HCT116 (cell line): ENCODE measurements at regions not wholly inside any gene's neighbourhood (a gene's known extent, or its start where the extent isn't known, plus 50 kb on each side); places are given as distances from the start of the nearest gene placed in this dataset.

Experiments
- ATAC-seq: fragments of 200-7000 bp; cut with Tn5 transposase; 2 replicates; pipeline ENCODE4 v1.9.1; 2020; ENCODE audit warnings: mild to moderate bottlenecking, moderate library complexity
- BruUV-seq: library from RNA; stranded (reverse); fragments of 400-500 nt; replicated peaks from 2 replicates; lab custom pipeline; 2021; lab: Mats Ljungman, UMichigan
- CTCF ChIA-PET: fragments of 300-600 bp; sonication (Branson Sonifier 250); formaldehyde crosslinking; loops from one replicate; lab custom pipeline; 2021; ENCODE audit warnings: antibody characterized with exemption; lab: Charles Lee
- POLR2A ChIA-PET: fragments of 300-600, 350-600 bp; sonication (Branson Sonifier 250); formaldehyde crosslinking; loops from one replicate; lab custom pipeline; 2021; ENCODE audit warnings: antibody characterized with exemption; lab: Charles Lee
- RAD21 ChIA-PET, 2 experiments: fragments of 300-600 bp; sonication (Branson Sonifier 250); formaldehyde crosslinking; loops; one replicate each; lab custom pipeline; 2023; ENCODE audit warnings: low total read pairs in 2 of 2; ENCODE audit not compliant: uncharacterized antibody in 2 of 2, unreplicated experiment in 2 of 2, low non-redundant PET in 1 of 2; lab: Charles Lee
- DNase-seq: peaks from one replicate; pipeline ENCODE4 v3.0.0-alpha.2; 2010; ENCODE audit warnings: low read depth, low spot score
- H2AFZ ChIP-seq: fragments of 200-600 bp; shearing (Covaris generic), sonication (generic); 2 replicates; pipeline ENCODE4 v1.6.1; 2017; ENCODE audit warnings: low read depth, mixed run types, mixed read lengths, antibody characterized with exemption, low read length; ENCODE audit not compliant: poor library complexity, severe bottlenecking
- H3K27ac ChIP-seq: 2 replicates; pipeline ENCODE4 v1.5.1; 2012; ENCODE audit warnings: low read depth, low read length
- H3K27me3 ChIP-seq: fragments of 200-600 bp; sonication (generic); 2 replicates; pipeline ENCODE4 v1.6.1; 2016; ENCODE audit warnings: mixed run types, low read length, mixed read lengths; ENCODE audit not compliant: insufficient read depth
- H3K36me3 ChIP-seq, 2 experiments: fragments of 200-500 bp in 1 of 2; fragments of 200-600 bp in 1 of 2; sonication (Bioruptor generic) in 1 of 2; sonication (generic) in 1 of 2; 2 replicates each; pipeline versions ENCODE4 v1.5.1 to v1.6.1; 2014 to 2016; ENCODE audit warnings: low read length in 2 of 2, inconsistent platforms in 1 of 2, mixed read lengths in 1 of 2, mixed run types in 1 of 2; ENCODE audit not compliant: insufficient read depth in 2 of 2, control insufficient read depth in 1 of 2
- H3K4me1 ChIP-seq, 2 experiments: fragments of 200-600 bp in 1 of 2; sonication (generic) in 1 of 2; 2 replicates each; pipeline versions ENCODE4 v1.5.1 to v1.6.1; 2012 to 2017; ENCODE audit warnings: low read length in 2 of 2, inconsistent platforms in 1 of 2, mild to moderate bottlenecking in 1 of 2, mixed read lengths in 1 of 2, mixed run types in 1 of 2, moderate library complexity in 1 of 2; ENCODE audit not compliant: insufficient read depth in 2 of 2, control insufficient read depth in 1 of 2
- H3K4me2 ChIP-seq: fragments of 200-600 bp; sonication (generic); 2 replicates; pipeline ENCODE4 v1.6.1; 2017; ENCODE audit warnings: mixed run types, low read length, mixed read lengths
- H3K4me3 ChIP-seq, 2 experiments: fragments of 200-600 bp in 1 of 2; sonication (generic) in 1 of 2; replicated peaks in 1 of 2; 2 replicates each; pipeline ENCODE4 v1.5.1; 2011 to 2016; ENCODE audit warnings: low read length in 2 of 2, control low read depth in 1 of 2, low read depth in 1 of 2, mild to moderate bottlenecking in 1 of 2, mixed read lengths in 1 of 2, mixed run types in 1 of 2
- H3K79me2 ChIP-seq: fragments of 200-600 bp; sonication (generic); 2 replicates; pipeline ENCODE4 v1.6.1; 2017; ENCODE audit warnings: mild to moderate bottlenecking, mixed run types, low read length, moderate library complexity, mixed read lengths; ENCODE audit not compliant: insufficient read depth
- H3K9ac ChIP-seq: fragments of 200-600 bp; sonication (generic); 2 replicates; pipeline ENCODE4 v1.6.1; 2016; ENCODE audit warnings: low read length, mixed read lengths
- H3K9me2 ChIP-seq: fragments of 200-600 bp; sonication (generic), shearing (Covaris generic); 2 replicates; pipeline ENCODE4 v1.6.1; 2017; ENCODE audit warnings: mixed run types, mild to moderate bottlenecking, moderate library complexity; ENCODE audit not compliant: insufficient read depth
- H3K9me3 ChIP-seq, 2 experiments: fragments of 200-500 bp in 1 of 2; fragments of 200-600 bp in 1 of 2; sonication (Bioruptor generic) in 1 of 2; sonication (generic) in 1 of 2; 2 replicates each; pipeline ENCODE4 v1.6.1; 2014 to 2017; ENCODE audit warnings: low read length in 2 of 2, mixed read lengths in 2 of 2, inconsistent platforms in 1 of 2, low read depth in 1 of 2, mild to moderate bottlenecking in 1 of 2, mixed run types in 1 of 2, moderate library complexity in 1 of 2; ENCODE audit not compliant: control insufficient read depth in 1 of 2, insufficient read depth in 1 of 2
- H4K20me1 ChIP-seq: fragments of 200-600 bp; sonication (generic), shearing (Covaris generic); 2 replicates; pipeline ENCODE4 v1.6.1; 2017; ENCODE audit warnings: mixed run types, mild to moderate bottlenecking, moderate library complexity; ENCODE audit not compliant: insufficient read depth
- CBX3 ChIP-seq: IDR thresholded peaks from 2 replicates; pipeline ENCODE4 v1.6.1; 2012; ENCODE audit warnings: low read depth
- EZH2 ChIP-seq: fragments of 200-600 bp; sonication (generic); IDR thresholded peaks from 2 replicates; pipeline ENCODE4 v1.6.1; 2017; ENCODE audit warnings: antibody characterized with exemption, mixed run types
- EZH2phosphoT487 ChIP-seq: fragments of 200-600 bp; IDR thresholded peaks from 2 replicates; pipeline ENCODE4 v1.6.1; 2018; ENCODE audit warnings: antibody characterized with exemption, borderline replicate concordance
- SIN3A ChIP-seq: IDR thresholded peaks from 2 replicates; pipeline ENCODE4 v1.6.1; 2012; ENCODE audit warnings: low read depth
- SRF ChIP-seq: IDR thresholded peaks from 2 replicates; pipeline ENCODE4 v1.6.1; 2012; ENCODE audit warnings: low read depth
- TCF7L2 ChIP-seq: IDR thresholded peaks from 2 replicates; pipeline ENCODE4 v1.7.0; 2011; ENCODE audit warnings: borderline replicate concordance, inconsistent platforms; ENCODE audit not compliant: insufficient read depth, insufficient read length; ENCODE audit errors: extremely low read depth
- YY1 ChIP-seq: IDR thresholded peaks from 2 replicates; pipeline ENCODE4 v1.6.1; 2011; ENCODE audit warnings: low read length, low read depth, moderate library complexity, mild to moderate bottlenecking; ENCODE audit not compliant: insufficient replicate concordance; ENCODE audit errors: extremely low read depth
- ZFX ChIP-seq: fragments of 450-650 bp; IDR thresholded peaks from 2 replicates; pipeline ENCODE4 v1.6.1; 2017
- ZNF274 ChIP-seq: fragments of 200-500 bp; sonication (Bioruptor generic); IDR thresholded peaks from 2 replicates; pipeline ENCODE4 v1.6.1; 2014; ENCODE audit warnings: mild to moderate bottlenecking, low read depth, low read length, inconsistent platforms
- intact Hi-C: fragments of 100-400 bp; cut with micrococcal nuclease; formaldehyde crosslinking; loops from 2 replicates; pipeline ENCODE4 v1.10.0; 2022
- TF ChIP-seq, protein P1 (sequence below), 3 experiments: fragments of 200-600 bp in 1 of 3; sonication (generic) in 1 of 3; IDR thresholded peaks in 2 of 3; conservative IDR thresholded peaks in 1 of 3; 2 replicates each; pipeline ENCODE4 v1.5.1; 2012 to 2017; ENCODE audit warnings: low read depth in 2 of 3, low read length in 2 of 3, antibody characterized with exemption in 1 of 3, borderline replicate concordance in 1 of 3, control low read depth in 1 of 3, mild to moderate bottlenecking in 1 of 3, mixed read lengths in 1 of 3, mixed run types in 1 of 3, moderate library complexity in 1 of 3; ENCODE audit not compliant: insufficient read depth in 1 of 3
- TF ChIP-seq, protein P2 (sequence below): IDR thresholded peaks from 2 replicates; pipeline ENCODE4 v1.6.1; 2011; ENCODE audit warnings: mild to moderate bottlenecking, low read length, moderate library complexity; ENCODE audit not compliant: insufficient replicate concordance; ENCODE audit errors: extremely low read depth

DNA sequence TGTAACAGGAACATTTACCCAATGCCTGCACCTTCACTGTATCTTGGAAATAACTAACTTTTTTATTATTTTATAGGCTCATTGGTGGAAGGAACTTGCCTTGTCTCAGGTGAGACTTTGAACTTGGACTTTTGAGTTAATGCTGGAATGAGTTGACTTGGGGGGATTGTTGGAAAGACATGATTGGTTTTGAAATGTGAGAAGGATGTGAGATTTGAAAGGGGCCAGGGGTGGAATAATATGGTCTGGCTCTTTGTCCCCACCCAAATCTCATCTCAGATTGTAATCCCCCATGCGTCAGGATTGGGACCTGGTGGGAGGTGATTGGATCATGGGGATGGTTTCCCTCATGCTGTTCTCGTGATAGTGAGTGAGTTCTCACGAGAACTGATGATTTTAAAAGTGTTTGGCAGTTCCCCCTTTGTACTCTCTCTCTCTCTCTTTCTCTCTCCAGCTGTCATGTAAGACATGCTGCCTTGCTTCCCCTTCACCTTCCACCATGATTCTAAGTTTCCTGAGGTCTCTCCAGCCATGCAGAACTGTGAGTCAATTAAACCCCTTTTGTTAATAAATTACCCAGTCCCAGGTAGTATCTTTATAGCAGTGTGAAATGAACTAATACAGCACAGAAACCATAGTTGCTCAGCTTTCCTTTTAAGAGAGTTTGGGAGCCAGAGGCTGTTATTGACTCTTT lies 244.1 kb downstream of the BTG1 start:
- H2AFZ ChIP-seq = no peak overlapping the region
- TF ChIP-seq SRF (no peak), TCF7L2 (no peak), YY1 (no peak), SIN3A (no peak), EZH2 (no peak), ZFX (no peak), CBX3 (no peak), ZNF274 (no peak), EZH2phosphoT487 (no peak)
- TF ChIP-seq, protein P1, sequence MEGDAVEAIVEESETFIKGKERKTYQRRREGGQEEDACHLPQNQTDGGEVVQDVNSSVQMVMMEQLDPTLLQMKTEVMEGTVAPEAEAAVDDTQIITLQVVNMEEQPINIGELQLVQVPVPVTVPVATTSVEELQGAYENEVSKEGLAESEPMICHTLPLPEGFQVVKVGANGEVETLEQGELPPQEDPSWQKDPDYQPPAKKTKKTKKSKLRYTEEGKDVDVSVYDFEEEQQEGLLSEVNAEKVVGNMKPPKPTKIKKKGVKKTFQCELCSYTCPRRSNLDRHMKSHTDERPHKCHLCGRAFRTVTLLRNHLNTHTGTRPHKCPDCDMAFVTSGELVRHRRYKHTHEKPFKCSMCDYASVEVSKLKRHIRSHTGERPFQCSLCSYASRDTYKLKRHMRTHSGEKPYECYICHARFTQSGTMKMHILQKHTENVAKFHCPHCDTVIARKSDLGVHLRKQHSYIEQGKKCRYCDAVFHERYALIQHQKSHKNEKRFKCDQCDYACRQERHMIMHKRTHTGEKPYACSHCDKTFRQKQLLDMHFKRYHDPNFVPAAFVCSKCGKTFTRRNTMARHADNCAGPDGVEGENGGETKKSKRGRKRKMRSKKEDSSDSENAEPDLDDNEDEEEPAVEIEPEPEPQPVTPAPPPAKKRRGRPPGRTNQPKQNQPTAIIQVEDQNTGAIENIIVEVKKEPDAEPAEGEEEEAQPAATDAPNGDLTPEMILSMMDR (IDR thresholded peaks at IDR 0.05 in 2 of 3, conservative IDR thresholded peaks at IDR 0.05 in 1 of 3; ENCODE audit: borderline replicate concordance in 1 of 3, insufficient read depth in 1 of 3, low read depth in 2 of 3, low read length in 2 of 3) = no peak
- TF ChIP-seq, protein P2, sequence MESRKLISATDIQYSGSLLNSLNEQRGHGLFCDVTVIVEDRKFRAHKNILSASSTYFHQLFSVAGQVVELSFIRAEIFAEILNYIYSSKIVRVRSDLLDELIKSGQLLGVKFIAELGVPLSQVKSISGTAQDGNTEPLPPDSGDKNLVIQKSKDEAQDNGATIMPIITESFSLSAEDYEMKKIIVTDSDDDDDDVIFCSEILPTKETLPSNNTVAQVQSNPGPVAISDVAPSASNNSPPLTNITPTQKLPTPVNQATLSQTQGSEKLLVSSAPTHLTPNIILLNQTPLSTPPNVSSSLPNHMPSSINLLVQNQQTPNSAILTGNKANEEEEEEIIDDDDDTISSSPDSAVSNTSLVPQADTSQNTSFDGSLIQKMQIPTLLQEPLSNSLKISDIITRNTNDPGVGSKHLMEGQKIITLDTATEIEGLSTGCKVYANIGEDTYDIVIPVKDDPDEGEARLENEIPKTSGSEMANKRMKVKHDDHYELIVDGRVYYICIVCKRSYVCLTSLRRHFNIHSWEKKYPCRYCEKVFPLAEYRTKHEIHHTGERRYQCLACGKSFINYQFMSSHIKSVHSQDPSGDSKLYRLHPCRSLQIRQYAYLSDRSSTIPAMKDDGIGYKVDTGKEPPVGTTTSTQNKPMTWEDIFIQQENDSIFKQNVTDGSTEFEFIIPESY = no peak
- TF ChIP-seq, all 23 proteins: peak for 0
- ChIA-PET CTCF (no interaction called here), POLR2A (no interaction called here), RAD21 (no interaction called here)
- no peak overlapping the region for H3K9ac ChIP-seq
- no peak overlapping the region for H3K4me3 ChIP-seq
- no peaks in the 10 kb centered on the region for H3K9me2 ChIP-seq
- intact Hi-C loops = no loop called here
- ATAC-seq (no peak), DNase-seq (no peak)
- peaks cover 0 to 11% of the 10 kb centered on the region in 2 experiments; a peak in 2 of 4 replicates for H3K4me1 ChIP-seq
- no peaks in the 10 kb centered on the region for H3K9me3 ChIP-seq
- no peak overlapping the region for H3K4me2 ChIP-seq
- H3K27me3 ChIP-seq = no peaks in the 10 kb centered on the region
- no peaks in the 10 kb centered on the region for H4K20me1 ChIP-seq
- H3K79me2 ChIP-seq = no peaks in the 10 kb centered on the region
- no TSS peak for BruUV-seq
- H3K27ac ChIP-seq = no peak overlapping the region
- no peaks in the 10 kb centered on the region for H3K36me3 ChIP-seq
